ENCODE measurements at regions not wholly inside any gene's neighbourhood (a gene's known extent, or its start where the extent isn't known, plus 50 kb on each side); places are given as distances from the start of the nearest gene placed in this dataset.
"Not testable (repeated sequence)": the region's sequence is repeated elsewhere in the genome, so short reads cannot be mapped to it uniquely, and the experiment has no call there.

GRCh38 chr4:85106805-85107336, 140.4 kb upstream of the WDFY3 start:
- ATAC-seq, result no peak

- ATAC-seq, result no peak
These were observed 141.1 kb upstream of the WDFY3 start for GRCh38 chr4:85107553-85107952.

- ATAC-seq, result no peak
These were observed 147.2 kb upstream of the WDFY3 start for GRCh38 chr4:85113706-85114105.

GRCh38 chr4:85114526-85114925, 148.0 kb upstream of the WDFY3 start:
- ATAC-seq, result no peak

GRCh38 chr4:85116008-85116407, 149.5 kb upstream of the WDFY3 start:
- ATAC-seq, result no peak

- no peak for ATAC-seq
These were observed 159.2 kb upstream of the WDFY3 start for GRCh38 chr4:85125688-85126087.

- ATAC-seq, result no peak
These were observed 160.6 kb upstream of the WDFY3 start for GRCh38 chr4:85126991-85127591.

GRCh38 chr4:85127653-85128052, 161.2 kb upstream of the WDFY3 start:
- ATAC-seq, result peak; percentile 74

- no peak for ATAC-seq
These were observed 162.0 kb upstream of the WDFY3 start for GRCh38 chr4:85128246-85129204.

GRCh38 chr4:85129354-85130125, 163.1 kb upstream of the WDFY3 start:
- ATAC-seq, result not testable (repeated sequence)

- no peak for ATAC-seq
These were observed 165.6 kb upstream of the WDFY3 start for GRCh38 chr4:85132117-85132516.

GRCh38 chr4:85132570-85132969, 166.1 kb upstream of the WDFY3 start:
- no peak for ATAC-seq

- not testable (repeated sequence) for ATAC-seq
These were observed 173.3 kb upstream of the WDFY3 start for GRCh38 chr4:85139749-85140148.

- ATAC-seq, result no peak
These were observed 176.0 kb upstream of the WDFY3 start for GRCh38 chr4:85142451-85142850.

GRCh38 chr4:85147481-85148076, 181.1 kb upstream of the WDFY3 start:
- ATAC-seq, result peak; percentile 71

GRCh38 chr4:85149676-85150075, 183.2 kb upstream of the WDFY3 start:
- ATAC-seq, result no peak

- no peak for ATAC-seq
These were observed 184.9 kb upstream of the WDFY3 start for GRCh38 chr4:85151371-85151770.

GRCh38 chr4:85151786-85152185, 185.3 kb upstream of the WDFY3 start:
- no peak for ATAC-seq

- ATAC-seq, result no peak
These were observed 186.0 kb upstream of the WDFY3 start for GRCh38 chr4:85152480-85152879.

GRCh38 chr4:85153221-85153620, 186.7 kb upstream of the WDFY3 start:
- no peak for ATAC-seq

GRCh38 chr4:85154591-85154990, 188.1 kb upstream of the WDFY3 start:
- no peak for ATAC-seq

- ATAC-seq, result no peak
These were observed 199.3 kb upstream of the WDFY3 start for GRCh38 chr4:85165808-85166207.

GRCh38 chr4:85166318-85166717, 199.8 kb upstream of the WDFY3 start:
- no peak for ATAC-seq

Data from esophagus mucosa (tissue), 1 donor.